Peyer's patch (tissue), 4 donors: ENCODE measurements at regions not wholly inside any gene's neighbourhood (a gene's known extent, or its start where the extent isn't known, plus 50 kb on each side); places are given as distances from the start of the nearest gene placed in this dataset.

Experiments
- POLR2A ChIP-seq, 2 donors: fragments of 450-650 bp; IDR thresholded peaks; one replicate each; pipeline ENCODE4 v1.5.1; 2017; ENCODE audit warnings: antibody characterized with exemption in 2 of 2, mild to moderate bottlenecking in 2 of 2, moderate library complexity in 2 of 2
- TF ChIP-seq, protein P1 (sequence below), 6 experiments: fragments of 450-650 bp in 4 of 6; fragments of 200-600 bp in 2 of 6; sonication (generic) in 1 of 6; IDR thresholded peaks; one replicate each; pipeline ENCODE4 v1.5.1; 2017 to 2019; ENCODE audit warnings: antibody characterized with exemption in 6 of 6, mild to moderate bottlenecking in 3 of 6, moderate library complexity in 1 of 6

DNA sequence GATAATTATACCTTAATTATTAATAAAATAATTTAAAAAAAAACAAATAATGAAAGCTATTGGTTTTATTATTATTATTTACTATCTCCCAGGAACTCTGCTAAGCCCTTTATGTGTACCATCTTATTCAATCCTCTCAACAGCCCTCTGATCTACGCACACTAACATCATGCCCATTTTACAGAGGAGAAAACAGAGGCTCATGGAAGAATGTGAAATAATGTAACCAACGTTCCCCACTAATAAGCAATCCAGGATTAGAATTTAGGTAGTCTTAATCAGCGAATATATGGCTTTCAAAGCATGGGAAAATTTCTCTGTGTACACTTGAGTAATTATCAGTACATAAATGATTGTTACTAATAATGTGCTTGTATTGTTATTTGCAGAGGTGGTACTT is 89.0 kb downstream of the MAFB start:
- TF ChIP-seq, protein P1, sequence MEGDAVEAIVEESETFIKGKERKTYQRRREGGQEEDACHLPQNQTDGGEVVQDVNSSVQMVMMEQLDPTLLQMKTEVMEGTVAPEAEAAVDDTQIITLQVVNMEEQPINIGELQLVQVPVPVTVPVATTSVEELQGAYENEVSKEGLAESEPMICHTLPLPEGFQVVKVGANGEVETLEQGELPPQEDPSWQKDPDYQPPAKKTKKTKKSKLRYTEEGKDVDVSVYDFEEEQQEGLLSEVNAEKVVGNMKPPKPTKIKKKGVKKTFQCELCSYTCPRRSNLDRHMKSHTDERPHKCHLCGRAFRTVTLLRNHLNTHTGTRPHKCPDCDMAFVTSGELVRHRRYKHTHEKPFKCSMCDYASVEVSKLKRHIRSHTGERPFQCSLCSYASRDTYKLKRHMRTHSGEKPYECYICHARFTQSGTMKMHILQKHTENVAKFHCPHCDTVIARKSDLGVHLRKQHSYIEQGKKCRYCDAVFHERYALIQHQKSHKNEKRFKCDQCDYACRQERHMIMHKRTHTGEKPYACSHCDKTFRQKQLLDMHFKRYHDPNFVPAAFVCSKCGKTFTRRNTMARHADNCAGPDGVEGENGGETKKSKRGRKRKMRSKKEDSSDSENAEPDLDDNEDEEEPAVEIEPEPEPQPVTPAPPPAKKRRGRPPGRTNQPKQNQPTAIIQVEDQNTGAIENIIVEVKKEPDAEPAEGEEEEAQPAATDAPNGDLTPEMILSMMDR (IDR thresholded peaks at IDR 0.05) = no peak
- no peak for TF ChIP-seq POLR2A (IDR thresholded peaks at IDR 0.05)
